Ishikawa (cell line): ENCODE measurements at regions not wholly inside any gene's neighbourhood (a gene's known extent, or its start where the extent isn't known, plus 50 kb on each side); places are given as distances from the start of the nearest gene placed in this dataset.

Experiments
- CEBPB ChIP-seq: IDR thresholded peaks from 2 replicates; pipeline ENCODE4 v1.6.1; 2012
- EP300 ChIP-seq: IDR thresholded peaks from 2 replicates; pipeline ENCODE4 v1.6.1; 2012; ENCODE audit warnings: borderline replicate concordance
- FOXM1 ChIP-seq: IDR thresholded peaks from 2 replicates; pipeline ENCODE4 v1.6.1; 2012; ENCODE audit warnings: low read depth, borderline replicate concordance
- NFIC ChIP-seq: IDR thresholded peaks from 2 replicates; pipeline ENCODE4 v1.6.1; 2012
- RAD21 ChIP-seq: IDR thresholded peaks from 2 replicates; pipeline ENCODE4 v1.6.1; 2012; ENCODE audit warnings: low read depth
- TCF12 ChIP-seq: IDR thresholded peaks from 2 replicates; pipeline ENCODE4 v1.6.1; 2012; ENCODE audit warnings: low read depth
- TEAD4 ChIP-seq: IDR thresholded peaks from 2 replicates; pipeline ENCODE4 v1.6.1; 2012
- YY1 ChIP-seq: IDR thresholded peaks from 2 replicates; pipeline ENCODE4 v1.6.1; 2012; ENCODE audit warnings: low read depth
- TF ChIP-seq, protein P1 (sequence below): IDR thresholded peaks from 2 replicates; pipeline ENCODE4 v1.6.1; 2012; ENCODE audit warnings: low read depth, mild to moderate bottlenecking
- TF ChIP-seq, protein P2 (sequence below): IDR thresholded peaks from 2 replicates; pipeline ENCODE4 v1.6.1; 2012

DNA sequence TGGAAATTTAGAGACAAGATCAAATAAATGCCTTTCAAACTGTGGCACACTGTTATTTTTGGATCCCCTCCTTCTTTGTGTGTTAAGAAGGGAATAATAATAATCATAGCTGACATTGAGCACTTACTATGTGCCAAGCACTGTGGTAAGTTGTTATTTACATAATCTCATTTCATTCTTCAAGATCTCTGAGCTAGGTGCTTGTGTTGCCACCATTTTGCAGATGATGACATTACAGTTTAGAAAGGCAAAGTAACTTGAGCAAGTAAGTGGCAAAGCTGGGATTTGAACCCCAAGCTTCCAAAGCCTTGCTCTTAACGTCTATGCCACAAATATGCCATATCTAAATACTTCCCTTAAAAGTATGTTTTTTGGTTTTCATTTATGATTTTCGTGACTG, 121.8 kb upstream of the TMEM161B start:
- no peak for TF ChIP-seq RAD21
- no peak for TF ChIP-seq FOXM1
- no peak for TF ChIP-seq TEAD4
- no peak for TF ChIP-seq CEBPB
- no peak for TF ChIP-seq EP300
- TF ChIP-seq, protein P1, sequence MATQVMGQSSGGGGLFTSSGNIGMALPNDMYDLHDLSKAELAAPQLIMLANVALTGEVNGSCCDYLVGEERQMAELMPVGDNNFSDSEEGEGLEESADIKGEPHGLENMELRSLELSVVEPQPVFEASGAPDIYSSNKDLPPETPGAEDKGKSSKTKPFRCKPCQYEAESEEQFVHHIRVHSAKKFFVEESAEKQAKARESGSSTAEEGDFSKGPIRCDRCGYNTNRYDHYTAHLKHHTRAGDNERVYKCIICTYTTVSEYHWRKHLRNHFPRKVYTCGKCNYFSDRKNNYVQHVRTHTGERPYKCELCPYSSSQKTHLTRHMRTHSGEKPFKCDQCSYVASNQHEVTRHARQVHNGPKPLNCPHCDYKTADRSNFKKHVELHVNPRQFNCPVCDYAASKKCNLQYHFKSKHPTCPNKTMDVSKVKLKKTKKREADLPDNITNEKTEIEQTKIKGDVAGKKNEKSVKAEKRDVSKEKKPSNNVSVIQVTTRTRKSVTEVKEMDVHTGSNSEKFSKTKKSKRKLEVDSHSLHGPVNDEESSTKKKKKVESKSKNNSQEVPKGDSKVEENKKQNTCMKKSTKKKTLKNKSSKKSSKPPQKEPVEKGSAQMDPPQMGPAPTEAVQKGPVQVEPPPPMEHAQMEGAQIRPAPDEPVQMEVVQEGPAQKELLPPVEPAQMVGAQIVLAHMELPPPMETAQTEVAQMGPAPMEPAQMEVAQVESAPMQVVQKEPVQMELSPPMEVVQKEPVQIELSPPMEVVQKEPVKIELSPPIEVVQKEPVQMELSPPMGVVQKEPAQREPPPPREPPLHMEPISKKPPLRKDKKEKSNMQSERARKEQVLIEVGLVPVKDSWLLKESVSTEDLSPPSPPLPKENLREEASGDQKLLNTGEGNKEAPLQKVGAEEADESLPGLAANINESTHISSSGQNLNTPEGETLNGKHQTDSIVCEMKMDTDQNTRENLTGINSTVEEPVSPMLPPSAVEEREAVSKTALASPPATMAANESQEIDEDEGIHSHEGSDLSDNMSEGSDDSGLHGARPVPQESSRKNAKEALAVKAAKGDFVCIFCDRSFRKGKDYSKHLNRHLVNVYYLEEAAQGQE = no peak
- no peak for TF ChIP-seq NFIC
- TF ChIP-seq TCF12 = no peak
- TF ChIP-seq YY1 = no peak
- TF ChIP-seq, protein P2, sequence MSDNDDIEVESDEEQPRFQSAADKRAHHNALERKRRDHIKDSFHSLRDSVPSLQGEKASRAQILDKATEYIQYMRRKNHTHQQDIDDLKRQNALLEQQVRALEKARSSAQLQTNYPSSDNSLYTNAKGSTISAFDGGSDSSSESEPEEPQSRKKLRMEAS = no peak
